IMR-90 (cell line): ENCODE measurements at regions not wholly inside any gene's neighbourhood (a gene's known extent, or its start where the extent isn't known, plus 50 kb on each side); places are given as distances from the start of the nearest gene placed in this dataset.
A peak's percentile ranks its signal among the peaks of the same experiment; 100 is the strongest.

Source experiments
- ATAC-seq: fragments of 200-7000 bp; cut with Tn5 transposase; 2 replicates; pipeline ENCODE4 v1.9.1; 2020; ENCODE audit warnings: low read depth, mild to moderate bottlenecking, moderate library complexity
- BruUV-seq: library from RNA; stranded (reverse); fragments of 400-500 nt; replicated peaks from 2 replicates; lab custom pipeline; 2021; lab: Mats Ljungman, UMichigan
- CTCF ChIA-PET: fragments of 300-600 bp; formaldehyde crosslinking; extraction: SDS; loops from one replicate; lab custom pipeline; 2021; ENCODE audit warnings: antibody characterized with exemption; lab: Yijun Ruan, JAX
- POLR2A ChIA-PET: fragments of 300-600 bp; sonication (Branson Sonifier 250); formaldehyde crosslinking; loops from one replicate; lab custom pipeline; 2022; ENCODE audit warnings: antibody characterized with exemption; ENCODE audit not compliant: unreplicated experiment; lab: Charles Lee
- DNase-seq: peaks from one replicate; pipeline ENCODE4 v3.0.0; 2013
- H2AFZ ChIP-seq: replicated peaks from 2 replicates; pipeline ENCODE3; 2013; ENCODE audit warnings: low read length, mild to moderate bottlenecking; ENCODE audit not compliant: poor library complexity
- H2AK5ac ChIP-seq: 2 replicates; pipeline ENCODE4 v1.6.1; 2013; ENCODE audit warnings: low read depth, low read length, inconsistent platforms
- H2AK9ac ChIP-seq: replicated peaks from 2 replicates; pipeline ENCODE3; 2013; ENCODE audit warnings: mild to moderate bottlenecking, low read depth, low read length, moderate library complexity; ENCODE audit not compliant: poor library complexity
- H2BK120ac ChIP-seq: 2 replicates; pipeline ENCODE4 v1.6.1; 2013; ENCODE audit warnings: low read depth, low read length, inconsistent platforms
- H2BK15ac ChIP-seq: 3 replicates; pipeline ENCODE4 v1.6.1; 2013; ENCODE audit warnings: low read depth, low read length, inconsistent platforms
- H2BK20ac ChIP-seq: 2 replicates; pipeline ENCODE4 v1.6.1; 2013; ENCODE audit warnings: low read depth, mild to moderate bottlenecking, inconsistent platforms, low read length, moderate library complexity
- H2BK5ac ChIP-seq: 2 replicates; pipeline ENCODE4 v1.6.1; 2013; ENCODE audit warnings: mild to moderate bottlenecking, low read depth, low read length, inconsistent platforms; ENCODE audit not compliant: poor library complexity, severe bottlenecking
- H3K14ac ChIP-seq: replicated peaks from 2 replicates; pipeline ENCODE4 v1.6.1; 2013; ENCODE audit warnings: low read depth, low read length, inconsistent platforms
- H3K18ac ChIP-seq: 2 replicates; pipeline ENCODE4 v1.6.1; 2013; ENCODE audit warnings: low read depth, low read length, control low read depth
- H3K23ac ChIP-seq: 2 replicates; pipeline ENCODE4 v1.6.1; 2013; ENCODE audit warnings: low read depth, low read length, inconsistent platforms
- H3K27ac ChIP-seq: 2 replicates; pipeline ENCODE4 v1.5.1; 2013; ENCODE audit warnings: mild to moderate bottlenecking, control low read depth, low read length; ENCODE audit not compliant: insufficient read depth
- H3K27me3 ChIP-seq: 2 replicates; pipeline ENCODE4 v1.6.1; 2013; ENCODE audit warnings: low read length; ENCODE audit not compliant: control insufficient read depth, insufficient read depth
- H3K36me3 ChIP-seq: 2 replicates; pipeline ENCODE4 v1.6.1; 2013; ENCODE audit warnings: low read length, mixed read lengths; ENCODE audit not compliant: control insufficient read depth, insufficient read depth
- H3K4ac ChIP-seq: 2 replicates; pipeline ENCODE4 v1.6.1; 2013; ENCODE audit warnings: low read depth, low read length, inconsistent platforms
- H3K4me1 ChIP-seq: 2 replicates; pipeline ENCODE4 v1.6.1; 2013; ENCODE audit warnings: low read length, mixed read lengths; ENCODE audit not compliant: control insufficient read depth, insufficient read depth
- H3K4me2 ChIP-seq: 2 replicates; pipeline ENCODE4 v1.6.1; 2013; ENCODE audit warnings: low read depth, mild to moderate bottlenecking, control low read depth, low read length, moderate library complexity
- H3K4me3 ChIP-seq: 2 replicates; pipeline ENCODE4 v1.5.1; 2013; ENCODE audit warnings: low read depth, mild to moderate bottlenecking, control low read depth, low read length, moderate library complexity; ENCODE audit not compliant: insufficient read depth
- H3K56ac ChIP-seq: 2 replicates; pipeline ENCODE4 v1.6.1; 2013; ENCODE audit warnings: low read length, inconsistent platforms; ENCODE audit not compliant: insufficient read depth; ENCODE audit errors: extremely low read depth
- H3K79me1 ChIP-seq, 2 experiments: 2 replicates each; pipeline ENCODE4 v1.6.1; 2013; ENCODE audit warnings: low read length in 2 of 2, inconsistent platforms in 1 of 2, low read depth in 1 of 2
- H3K9ac ChIP-seq: 2 replicates; pipeline ENCODE4 v1.6.1; 2013; ENCODE audit warnings: low read depth, low read length, control low read depth
- H3K9me1 ChIP-seq: 2 replicates; pipeline ENCODE4 v1.6.1; 2013; ENCODE audit warnings: low read length, inconsistent platforms; ENCODE audit not compliant: insufficient read depth
- H3K9me3 ChIP-seq: 2 replicates; pipeline ENCODE4 v1.6.1; 2013; ENCODE audit warnings: low read length; ENCODE audit not compliant: control insufficient read depth, insufficient read depth
- H4K20me1 ChIP-seq: 2 replicates; pipeline ENCODE4 v1.6.1; 2013; ENCODE audit warnings: low read length, inconsistent platforms; ENCODE audit not compliant: insufficient read depth
- H4K5ac ChIP-seq: 2 replicates; pipeline ENCODE4 v1.6.1; 2013; ENCODE audit warnings: mild to moderate bottlenecking, low read depth, low read length, control low read depth
- H4K8ac ChIP-seq, 2 experiments: 2 replicates each; pipeline ENCODE4 v1.6.1; 2013; ENCODE audit warnings: low read depth in 2 of 2, low read length in 2 of 2, control low read depth in 1 of 2, inconsistent platforms in 1 of 2
- H4K91ac ChIP-seq: 2 replicates; pipeline ENCODE4 v1.6.1; 2013; ENCODE audit warnings: low read depth, low read length, inconsistent platforms; ENCODE audit not compliant: insufficient read depth
- ELK1 ChIP-seq: fragments of 150-350 bp; IDR thresholded peaks from 2 replicates; pipeline ENCODE4 v1.6.1; 2016; ENCODE audit warnings: low read depth, mild to moderate bottlenecking, low read length, moderate library complexity, borderline replicate concordance
- SMC3 ChIP-seq: fragments of 150-350 bp; IDR thresholded peaks from 2 replicates; pipeline ENCODE4 v1.6.1; 2016; ENCODE audit warnings: low read depth, mild to moderate bottlenecking, antibody characterized with exemption, low read length, moderate library complexity
- WGBS, 2 experiments: methylation state at CpG; one replicate each; pipeline versions ENCODE4 v1.1.5 to v1.1.7; 2013; ENCODE audit warnings: missing lambda C conversion rate in 2 of 2; ENCODE audit not compliant: insufficient read length in 1 of 2; ENCODE audit errors: extremely low coverage in 2 of 2; 5-methylcytosine and 5-hydroxymethylcytosine counted together
- dilution Hi-C: fragments of 300-500 bp; cut with HindIII; formaldehyde crosslinking; loops from one replicate; pipeline ENCODE4 v1.14.3; 2018; ENCODE audit warnings: low sequenced_read_pairs; ENCODE audit not compliant: unreplicated experiment
- in situ Hi-C: fragments of 300-500 bp; cut with MboI; formaldehyde crosslinking; loops from 3 replicates; pipeline ENCODE4 v1.14.3; 2019; ENCODE audit warnings: low sequenced_read_pairs, inconsistent platforms, mixed read lengths
- intact Hi-C: fragments of 100-400 bp; cut with micrococcal nuclease; formaldehyde crosslinking; loops from 2 replicates; pipeline ENCODE4 v1.10.0; 2022

GRCh38 chr4:124409044-124409443, 303.5 kb downstream of the ANKRD50 start:
- Histone ChIP-seq H3K4me2 (no peak overlapping the region), H3K23ac (no peak overlapping the region), H3K9me3 (no peaks in the 10 kb centered on the region), H3K9ac (no peak overlapping the region), H2AFZ (no peak overlapping the region), H3K27ac (no peak overlapping the region), H2AK9ac (no peak overlapping the region), H3K27me3 (no peaks in the 10 kb centered on the region), H3K14ac (no peak overlapping the region), H2BK120ac (no peak overlapping the region), H3K9me1 (no peaks in the 10 kb centered on the region), H2AK5ac (no peak overlapping the region), H2BK5ac (peak overlapping the region; percentile 1), H3K4me1 (no peaks in the 10 kb centered on the region), H3K18ac (no peak overlapping the region), H2BK20ac (no peak overlapping the region), H3K4ac (no peak overlapping the region), H2BK15ac (no peak overlapping the region), H3K56ac (no peak overlapping the region), H4K20me1 (no peaks in the 10 kb centered on the region), H4K91ac (no peak overlapping the region), H3K4me3 (no peak overlapping the region), H3K79me1 (no peaks in the 10 kb centered on the region), H4K8ac (no peak overlapping the region), H4K5ac (no peak overlapping the region), H3K36me3 (no peaks in the 10 kb centered on the region)
- WGBS, 2 experiments = no CpG with 5 or more reads among the region's 4 CpGs
- dilution Hi-C loops = no loop called here
- in situ Hi-C loops = no loop called here
- intact Hi-C loops = no loop called here
- ChIA-PET CTCF (no interaction called here), POLR2A (no interaction called here)
- DNase-seq (peak; percentile 39), ATAC-seq (peak; percentile 83)
- no peak for TF ChIP-seq ELK1
- TF ChIP-seq SMC3 = no peak
- no TSS peak for BruUV-seq
